ENCODE measurements at regions not wholly inside any gene's neighbourhood (a gene's known extent, or its start where the extent isn't known, plus 50 kb on each side); places are given as distances from the start of the nearest gene placed in this dataset.

GRCh38 chr12:61490526-61491498, 769.4 kb upstream of the USP15 start:
- DNase-seq (ENCODE audit: low spot score): no peak

- DNase-seq (ENCODE audit: low spot score): no peak
Measured at GRCh38 chr12:61502179-61502578, 758.0 kb upstream of the USP15 start.

- DNase-seq (ENCODE audit: low spot score): no peak
Measured at GRCh38 chr12:61504396-61505080, 755.7 kb upstream of the USP15 start.

- DNase-seq (ENCODE audit: low spot score): no peak
Measured at GRCh38 chr12:61513499-61513898, 746.7 kb upstream of the USP15 start.

GRCh38 chr12:61514016-61514415, 746.2 kb upstream of the USP15 start:
- DNase-seq (ENCODE audit: low spot score): no peak

GRCh38 chr12:61521258-61521657, 738.9 kb upstream of the USP15 start:
- DNase-seq (ENCODE audit: low spot score): no peak

GRCh38 chr12:61523276-61523992, 736.8 kb upstream of the USP15 start:
- no peak for DNase-seq (ENCODE audit: low spot score)

- no peak for DNase-seq (ENCODE audit: low spot score)
Measured at GRCh38 chr12:61524851-61525250, 735.4 kb upstream of the USP15 start.

GRCh38 chr12:61525331-61525730, 734.9 kb upstream of the USP15 start:
- DNase-seq (ENCODE audit: low spot score): no peak

- DNase-seq (ENCODE audit: low spot score): no peak
Measured at GRCh38 chr12:61530456-61530855, 729.7 kb upstream of the USP15 start.

GRCh38 chr12:61531195-61531594, 729.0 kb upstream of the USP15 start:
- no peak for DNase-seq (ENCODE audit: low spot score)

GRCh38 chr12:61536117-61536516, 724.1 kb upstream of the USP15 start:
- DNase-seq (ENCODE audit: low spot score): no peak

GRCh38 chr12:61536525-61536924, 723.7 kb upstream of the USP15 start:
- DNase-seq (ENCODE audit: low spot score): peak; percentile 43

GRCh38 chr12:61538951-61539350, 721.3 kb upstream of the USP15 start:
- DNase-seq (ENCODE audit: low spot score): no peak

- no peak for DNase-seq (ENCODE audit: low spot score)
Measured at GRCh38 chr12:61542551-61542950, 717.7 kb upstream of the USP15 start.

GRCh38 chr12:61546296-61546695, 713.9 kb upstream of the USP15 start:
- no peak for DNase-seq (ENCODE audit: low spot score)

- DNase-seq (ENCODE audit: low spot score): no peak
Measured at GRCh38 chr12:61553091-61553490, 707.1 kb upstream of the USP15 start.

GRCh38 chr12:61554268-61555008, 705.8 kb upstream of the USP15 start:
- peak; percentile 14 for DNase-seq (ENCODE audit: low spot score)

GRCh38 chr12:61563665-61564450, 696.3 kb upstream of the USP15 start:
- DNase-seq (ENCODE audit: low spot score): no peak

- no peak for DNase-seq (ENCODE audit: low spot score)
Measured at GRCh38 chr12:61564466-61564865, 695.7 kb upstream of the USP15 start.

- DNase-seq (ENCODE audit: low spot score): no peak
Measured at GRCh38 chr12:61566183-61566582, 694.0 kb upstream of the USP15 start.
